ENCODE measurements at regions not wholly inside any gene's neighbourhood (a gene's known extent, or its start where the extent isn't known, plus 50 kb on each side); places are given as distances from the start of the nearest gene placed in this dataset.

DNA sequence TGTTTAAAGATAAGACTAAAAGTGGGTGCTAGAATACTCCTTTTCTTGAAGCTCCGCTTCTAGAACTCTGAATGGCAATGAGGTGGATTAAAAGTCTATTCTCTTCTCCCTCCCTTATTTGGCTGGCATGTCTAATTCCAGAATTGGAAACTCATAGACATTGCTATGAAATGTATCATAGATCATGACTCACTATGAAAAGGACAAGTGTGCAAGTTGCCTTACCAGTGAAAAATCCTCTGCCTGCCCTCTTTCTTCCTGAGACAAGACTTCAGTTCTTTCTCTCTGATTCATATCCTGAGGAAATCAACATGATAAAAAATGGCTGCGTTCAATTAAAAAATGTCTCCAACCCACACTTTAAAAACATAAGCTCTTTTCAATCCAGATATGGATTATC, 73.2 kb upstream of the BLID start:
- TF ChIP-seq, protein P1, sequence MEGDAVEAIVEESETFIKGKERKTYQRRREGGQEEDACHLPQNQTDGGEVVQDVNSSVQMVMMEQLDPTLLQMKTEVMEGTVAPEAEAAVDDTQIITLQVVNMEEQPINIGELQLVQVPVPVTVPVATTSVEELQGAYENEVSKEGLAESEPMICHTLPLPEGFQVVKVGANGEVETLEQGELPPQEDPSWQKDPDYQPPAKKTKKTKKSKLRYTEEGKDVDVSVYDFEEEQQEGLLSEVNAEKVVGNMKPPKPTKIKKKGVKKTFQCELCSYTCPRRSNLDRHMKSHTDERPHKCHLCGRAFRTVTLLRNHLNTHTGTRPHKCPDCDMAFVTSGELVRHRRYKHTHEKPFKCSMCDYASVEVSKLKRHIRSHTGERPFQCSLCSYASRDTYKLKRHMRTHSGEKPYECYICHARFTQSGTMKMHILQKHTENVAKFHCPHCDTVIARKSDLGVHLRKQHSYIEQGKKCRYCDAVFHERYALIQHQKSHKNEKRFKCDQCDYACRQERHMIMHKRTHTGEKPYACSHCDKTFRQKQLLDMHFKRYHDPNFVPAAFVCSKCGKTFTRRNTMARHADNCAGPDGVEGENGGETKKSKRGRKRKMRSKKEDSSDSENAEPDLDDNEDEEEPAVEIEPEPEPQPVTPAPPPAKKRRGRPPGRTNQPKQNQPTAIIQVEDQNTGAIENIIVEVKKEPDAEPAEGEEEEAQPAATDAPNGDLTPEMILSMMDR (IDR thresholded peaks at IDR 0.05; ENCODE audit: control insufficient read depth, extremely low read depth, insufficient read depth) = no peak
- H3K4me3 ChIP-seq (ENCODE audit: low read depth, low read length) = no peak overlapping the region
- no peak for DNase-seq (ENCODE audit: low read depth)

DNA sequence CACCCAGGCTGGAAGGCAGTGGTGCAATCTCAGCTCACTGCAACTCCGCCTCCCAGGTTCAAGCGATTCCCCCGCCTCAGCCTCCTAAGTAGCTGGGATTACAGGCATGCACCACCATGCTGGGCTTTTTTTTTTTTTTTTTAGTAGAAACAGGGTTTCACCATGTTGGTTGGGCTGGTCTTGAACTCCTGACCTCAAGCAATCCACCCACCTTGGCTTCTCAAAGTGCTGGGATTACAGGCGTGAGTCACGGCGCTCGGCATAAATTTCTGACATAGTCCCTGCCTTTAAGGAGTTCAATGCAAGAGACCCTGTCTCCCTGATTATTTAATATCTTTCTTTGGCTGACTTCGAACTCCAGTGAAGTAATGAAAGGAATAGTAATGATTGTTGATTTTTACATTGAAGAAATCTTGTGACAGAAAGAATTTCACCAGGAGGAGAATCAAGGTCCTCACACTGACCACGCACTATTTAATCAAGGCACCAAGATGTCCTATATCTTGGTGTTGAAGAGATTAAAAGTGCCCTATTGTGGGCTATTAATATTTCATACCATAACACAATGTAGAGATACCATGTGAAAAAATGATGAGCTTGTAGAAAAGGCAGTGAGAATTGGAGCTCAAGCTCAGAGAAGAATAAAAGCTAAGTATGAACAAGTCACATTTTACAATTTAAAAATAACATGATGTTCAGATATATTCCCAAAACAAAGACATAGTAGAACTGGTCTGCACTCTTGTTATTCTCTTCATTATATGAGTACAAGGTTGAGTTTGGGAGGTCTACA, 71.6 kb upstream of the BLID start:
- H3K4me3 ChIP-seq (ENCODE audit: low read depth, low read length) = no peak overlapping the region
- TF ChIP-seq, protein P1 (IDR thresholded peaks at IDR 0.05; ENCODE audit: control insufficient read depth, extremely low read depth, insufficient read depth) = no peak

DNA sequence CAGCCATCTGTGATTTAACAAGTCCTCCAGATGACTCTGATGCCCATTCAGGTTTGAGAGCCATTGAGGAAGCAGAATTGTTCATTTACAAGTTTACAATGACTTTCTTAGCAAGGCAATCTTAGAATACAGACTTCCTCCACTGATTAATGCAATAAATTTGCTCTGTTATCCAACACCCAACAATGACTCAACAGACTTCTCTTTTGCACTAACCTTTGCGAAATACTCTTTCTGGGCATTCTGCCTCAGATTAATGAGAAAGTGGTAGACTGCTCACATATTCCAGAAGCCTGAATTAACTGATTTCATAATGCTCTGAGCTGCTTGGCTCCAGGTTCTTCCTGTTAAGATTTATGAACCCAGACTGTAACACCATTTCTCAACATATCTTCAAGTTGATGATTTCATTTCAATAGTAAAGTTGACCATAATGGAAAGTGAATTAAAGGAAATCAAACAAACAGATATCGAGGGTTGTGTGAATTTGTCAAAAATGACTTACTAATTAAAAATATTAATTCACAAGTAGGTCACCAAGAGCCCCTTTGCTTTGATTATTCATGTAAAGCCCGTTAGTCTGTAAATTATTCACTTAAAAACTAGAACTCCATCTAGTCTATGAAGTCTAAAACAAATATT, 70.5 kb upstream of the BLID start:
- TF ChIP-seq, protein P1 (IDR thresholded peaks at IDR 0.05; ENCODE audit: control insufficient read depth, extremely low read depth, insufficient read depth) = no peak
- DNase-seq (ENCODE audit: low read depth) = no peak
- H3K4me3 ChIP-seq (ENCODE audit: low read depth, low read length) = no peak overlapping the region

More for the DNA sequence above, 71.6 kb upstream of the BLID start:
- no peak for DNase-seq (ENCODE audit: low read depth)

DNA sequence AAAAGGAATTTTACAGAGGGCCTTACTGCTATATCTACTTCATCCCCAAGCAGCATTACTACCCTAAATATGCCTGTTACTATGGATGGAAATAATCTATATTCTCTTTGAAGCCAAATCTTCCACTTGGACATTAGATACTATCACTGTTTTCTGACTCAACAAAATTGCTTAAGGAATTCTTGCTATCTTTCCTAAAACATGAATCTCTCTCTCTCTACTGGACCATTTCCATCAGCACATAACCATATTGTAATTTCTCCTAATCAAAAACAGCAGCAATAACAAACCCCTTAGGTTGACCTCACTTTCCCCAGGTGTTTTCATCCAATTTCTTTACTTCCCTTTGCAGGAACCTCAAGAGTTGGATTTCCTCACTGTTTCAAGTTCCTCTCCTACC, 67.9 kb upstream of the BLID start:
- TF ChIP-seq, protein P1 (IDR thresholded peaks at IDR 0.05; ENCODE audit: control insufficient read depth, extremely low read depth, insufficient read depth) = no peak
- H3K4me3 ChIP-seq (ENCODE audit: low read depth, low read length) = no peak overlapping the region
- no peak for DNase-seq (ENCODE audit: low read depth)

DNA sequence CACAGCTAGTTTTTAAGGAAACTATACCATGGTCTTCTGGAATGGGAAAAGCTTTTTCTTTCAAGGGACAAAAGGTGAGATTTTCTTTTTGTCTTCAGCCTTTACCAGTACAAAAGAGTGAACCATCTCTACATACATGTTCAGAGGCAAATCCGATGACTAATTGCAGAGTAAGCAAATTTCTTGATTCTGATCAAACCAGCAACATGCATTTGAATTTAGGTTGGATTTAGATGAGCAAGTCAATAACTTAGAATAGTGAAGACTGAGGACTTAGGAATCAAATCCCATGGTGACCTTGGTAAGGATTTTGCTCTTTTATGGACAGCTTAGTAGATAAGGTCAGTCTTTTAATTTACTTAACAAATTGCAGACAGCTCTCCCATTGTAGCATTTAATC, 65.9 kb upstream of the BLID start:
- H3K4me3 ChIP-seq (ENCODE audit: low read depth, low read length) = no peak overlapping the region
- TF ChIP-seq, protein P1 (IDR thresholded peaks at IDR 0.05; ENCODE audit: control insufficient read depth, extremely low read depth, insufficient read depth) = no peak
- no peak for DNase-seq (ENCODE audit: low read depth)

DNA sequence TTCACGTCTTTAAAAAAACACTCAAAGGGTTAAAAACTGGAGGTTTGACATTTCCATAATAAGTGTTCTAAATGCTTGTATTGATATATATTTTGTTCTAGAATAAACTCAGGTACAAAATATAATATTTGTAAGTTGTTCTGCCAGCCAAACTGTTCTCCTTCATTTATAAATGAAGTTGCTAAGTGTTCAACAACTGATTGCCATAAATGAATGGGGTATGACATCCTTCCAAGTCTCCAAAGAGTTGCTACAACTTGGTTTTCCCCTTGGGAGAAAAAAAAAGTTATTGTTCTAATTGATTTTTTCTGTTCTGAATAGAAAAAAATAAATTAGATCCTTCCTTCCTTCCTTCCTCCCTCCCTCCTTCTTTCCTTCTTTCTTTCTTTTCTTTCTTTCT, 65.4 kb upstream of the BLID start:
- H3K4me3 ChIP-seq (ENCODE audit: low read depth, low read length) = no peak overlapping the region
- TF ChIP-seq, protein P1 (IDR thresholded peaks at IDR 0.05; ENCODE audit: control insufficient read depth, extremely low read depth, insufficient read depth) = no peak
- DNase-seq (ENCODE audit: low read depth) = no peak
